GM18499 (cell line): ENCODE measurements at regions not wholly inside any gene's neighbourhood (a gene's known extent, or its start where the extent isn't known, plus 50 kb on each side); places are given as distances from the start of the nearest gene placed in this dataset.
"Not testable (repeated sequence)": the region's sequence is repeated elsewhere in the genome, so short reads cannot be mapped to it uniquely, and the experiment has no call there.

Source experiments
- ATAC-seq: cut with Tn5 transposase; IDR thresholded peaks from one replicate; pipeline ENCODE4 v1.9.1; 2021; ENCODE audit warnings: moderate number of reproducible peaks; ENCODE audit not compliant: insufficient read depth, unreplicated experiment

- not testable (repeated sequence) for ATAC-seq
Measured at GRCh38 chrX:149420566-149420965, 84.5 kb downstream of the IDS start.

- no peak for ATAC-seq
Measured at GRCh38 chrX:149398027-149398426, 107.1 kb downstream of the IDS start.

- no peak for ATAC-seq
Measured at GRCh38 chrX:149392921-149393320, 112.2 kb downstream of the IDS start.

GRCh38 chrX:149383852-149384251, 121.3 kb downstream of the IDS start:
- ATAC-seq, result no peak

- no peak for ATAC-seq
Measured at GRCh38 chrX:149374751-149375150, 130.4 kb downstream of the IDS start.

GRCh38 chrX:149372866-149373265, 132.2 kb downstream of the IDS start:
- ATAC-seq, result no peak

GRCh38 chrX:149371986-149372385, 133.1 kb downstream of the IDS start:
- no peak for ATAC-seq

- ATAC-seq, result no peak
Measured at GRCh38 chrX:149370097-149370496, 135.0 kb downstream of the IDS start.

GRCh38 chrX:149365552-149365951, 139.6 kb downstream of the IDS start:
- ATAC-seq, result no peak

GRCh38 chrX:149365061-149365460, 140.0 kb downstream of the IDS start:
- ATAC-seq, result no peak

- ATAC-seq, result no peak
Measured at GRCh38 chrX:149363965-149364364, 141.1 kb downstream of the IDS start.

- ATAC-seq, result no peak
Measured at GRCh38 chrX:149346306-149346705, 158.8 kb downstream of the IDS start.

- no peak for ATAC-seq
Measured at GRCh38 chrX:149322316-149322715, 182.8 kb downstream of the IDS start.

- no peak for ATAC-seq
Measured at GRCh38 chrX:149313871-149314371, 191.2 kb downstream of the IDS start.

- no peak for ATAC-seq
Measured at GRCh38 chrX:149312988-149313387, 192.1 kb downstream of the IDS start.

- no peak for ATAC-seq
Measured at GRCh38 chrX:149312097-149312496, 193.0 kb downstream of the IDS start.

GRCh38 chrX:149302705-149303104, 202.4 kb downstream of the IDS start:
- ATAC-seq, result no peak

GRCh38 chrX:149298111-149298510, 207.0 kb downstream of the IDS start:
- no peak for ATAC-seq

- ATAC-seq, result no peak
Measured at GRCh38 chrX:149296092-149296491, 209.0 kb downstream of the IDS start.

- ATAC-seq, result peak; percentile 60
Measured at GRCh38 chrX:149286940-149287349, 218.2 kb downstream of the IDS start.

- ATAC-seq, result no peak
Measured at GRCh38 chrX:149284616-149285015, 220.5 kb downstream of the IDS start.

GRCh38 chrX:149283853-149284252, 221.3 kb downstream of the IDS start:
- no peak for ATAC-seq

GRCh38 chrX:149282909-149283308, 222.2 kb downstream of the IDS start:
- ATAC-seq, result no peak
